Suppressor macrophage (primary cell): ENCODE measurements at regions not wholly inside any gene's neighbourhood (a gene's known extent, or its start where the extent isn't known, plus 50 kb on each side); places are given as distances from the start of the nearest gene placed in this dataset.

ENCODE experiments used
- DNase-seq, 4 experiments: peaks; one replicate each; pipeline ENCODE4 v3.0.0-alpha.2; 2020 to 2022

DNA sequence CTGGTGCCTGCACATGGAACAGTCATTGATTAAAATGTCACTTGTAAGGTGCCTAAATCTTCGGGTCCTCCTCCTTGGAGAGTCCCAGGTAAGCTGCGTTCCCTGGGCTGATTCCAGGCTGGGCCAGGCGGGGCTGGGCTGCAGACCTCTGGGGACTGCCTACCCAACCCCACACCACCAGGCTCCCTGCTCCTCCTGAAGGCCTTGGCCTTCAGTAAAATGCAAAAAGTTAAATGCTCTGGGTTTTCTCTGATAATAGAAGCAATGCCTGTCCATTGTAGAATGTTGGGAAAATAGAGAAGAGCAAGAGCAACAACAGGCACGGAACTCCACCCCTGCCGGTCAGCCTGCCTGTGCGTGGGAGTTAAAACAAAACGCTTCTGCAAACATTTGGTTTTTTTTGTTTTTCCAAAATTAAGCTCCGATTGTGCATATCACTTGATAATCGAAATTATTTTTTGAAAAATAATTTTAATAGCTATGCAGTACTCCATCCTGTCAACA, 363.9 kb downstream of the SEC14L1 start:
- DNase-seq: no peak

DNA sequence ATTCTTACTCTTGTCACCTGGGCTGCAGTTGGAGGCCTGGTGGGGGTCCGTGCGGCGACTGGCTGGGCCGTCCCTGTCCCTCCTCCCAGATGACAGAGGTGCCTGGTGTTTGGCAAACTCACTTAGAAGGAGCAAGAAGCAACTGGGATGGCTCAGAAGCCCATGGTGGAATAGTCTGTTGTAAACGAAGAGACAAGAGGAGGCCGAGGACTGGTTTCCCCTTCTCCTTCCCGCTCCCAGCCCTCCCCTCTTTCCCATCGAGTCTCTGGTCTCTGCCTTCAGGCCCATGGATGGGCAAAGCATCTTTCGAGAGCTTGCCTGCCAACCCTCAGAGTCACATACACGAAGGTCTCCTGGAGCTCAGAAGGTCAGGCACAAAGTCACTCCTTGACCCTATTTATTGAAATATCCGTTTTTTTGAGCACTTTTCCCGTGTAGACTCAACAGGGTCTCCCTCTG, 364.4 kb downstream of the SEC14L1 start:
- no peak for DNase-seq

DNA sequence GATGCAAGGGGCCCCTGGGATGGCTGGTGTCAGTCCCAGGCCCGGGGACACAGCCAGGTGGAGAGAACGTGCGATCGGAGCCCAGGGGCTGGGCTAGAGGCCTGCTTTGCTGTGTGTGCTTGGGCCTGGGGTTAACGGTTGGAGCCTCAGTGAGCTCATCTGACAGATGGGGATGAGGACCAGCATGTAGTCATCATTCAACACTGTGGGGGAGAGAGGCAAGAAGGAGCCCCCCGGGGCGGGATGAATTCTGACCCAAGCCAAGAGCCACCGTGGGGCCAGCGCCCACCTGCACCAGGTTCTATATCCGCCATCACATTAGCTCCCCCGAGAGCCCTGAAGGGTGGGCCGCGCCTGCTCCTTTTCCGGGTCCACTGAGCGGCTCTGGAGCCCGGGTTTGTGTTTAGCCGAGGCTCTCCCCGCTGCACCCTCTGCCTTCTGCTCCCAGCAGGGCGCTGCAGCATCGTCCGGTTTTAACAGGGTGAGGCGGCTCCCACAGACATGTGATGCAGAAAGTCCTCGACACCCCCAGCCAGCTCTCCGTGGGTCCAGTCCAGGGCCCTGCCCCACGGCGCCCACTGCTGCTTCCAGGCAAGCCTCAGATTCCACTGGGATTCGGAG, 365.7 kb downstream of the SEC14L1 start:
- no peak for DNase-seq

DNA sequence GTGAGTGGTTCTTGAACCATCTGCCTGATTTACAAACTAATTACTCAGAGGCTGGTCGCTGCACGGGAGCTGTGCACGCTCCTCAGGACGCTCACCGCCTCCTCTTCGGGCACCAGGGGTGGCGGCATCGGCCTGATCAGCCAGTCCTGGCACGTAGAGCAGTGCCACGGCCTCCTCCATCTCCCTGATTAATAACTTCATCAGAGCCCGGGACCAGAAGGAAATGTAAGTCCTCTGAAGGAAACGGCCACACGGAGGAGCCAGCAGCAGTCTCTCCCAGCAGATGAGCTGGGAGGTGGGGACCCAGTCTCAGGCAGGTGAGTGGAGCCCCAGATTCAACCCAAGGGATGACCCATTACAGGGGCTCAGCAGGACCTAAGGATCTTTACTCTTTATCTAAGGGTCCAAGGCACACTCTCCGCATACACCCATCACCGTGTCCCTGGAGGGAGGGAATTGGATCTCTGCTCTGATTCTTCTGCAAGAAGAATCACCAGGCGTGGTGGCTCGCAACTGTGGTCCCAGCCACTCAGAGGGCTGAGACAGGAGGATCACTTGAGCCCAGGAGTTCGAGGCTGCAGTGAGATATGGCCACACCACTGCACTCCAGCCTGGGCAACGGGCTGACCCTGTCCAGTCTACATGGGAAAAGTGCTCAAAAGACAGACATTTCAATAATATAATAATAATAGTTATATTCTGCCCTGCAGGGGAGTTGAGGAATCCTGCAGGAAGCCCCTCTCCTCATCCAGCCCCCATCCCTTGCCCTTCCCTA, 366.5 kb downstream of the SEC14L1 start:
- no peak for DNase-seq

DNA sequence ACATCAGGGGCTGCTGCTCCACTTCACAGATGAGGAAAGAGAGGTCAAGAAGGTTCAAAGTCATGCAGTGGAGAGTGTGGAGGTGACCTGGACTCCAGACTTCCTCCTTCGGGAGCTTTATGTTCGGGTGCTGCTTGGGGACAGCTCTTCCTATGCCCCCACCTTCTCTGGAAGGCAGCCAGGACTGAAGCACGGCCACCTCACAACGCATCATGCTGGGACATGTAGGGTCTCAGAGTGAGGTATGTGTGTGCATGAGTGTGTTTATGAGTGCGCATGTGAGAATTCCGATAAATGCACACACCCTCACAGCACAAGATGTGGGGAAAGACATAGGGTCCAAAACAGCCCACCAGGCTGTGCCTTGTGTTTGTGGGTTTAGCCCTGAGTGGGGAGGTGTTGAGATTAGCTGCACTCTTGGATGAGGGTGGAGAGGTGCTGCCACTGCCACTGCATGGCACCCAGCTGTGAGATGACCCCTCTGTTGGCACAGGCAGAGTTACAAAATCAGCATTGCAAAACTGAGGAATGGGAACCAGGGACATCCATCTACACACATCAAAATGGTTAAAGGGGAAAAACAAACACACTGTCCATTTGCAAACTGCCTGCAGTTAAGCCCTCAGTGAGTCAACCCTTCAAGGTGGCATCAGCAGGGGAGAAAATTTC, 367.4 kb downstream of the SEC14L1 start:
- DNase-seq: no peak

DNA sequence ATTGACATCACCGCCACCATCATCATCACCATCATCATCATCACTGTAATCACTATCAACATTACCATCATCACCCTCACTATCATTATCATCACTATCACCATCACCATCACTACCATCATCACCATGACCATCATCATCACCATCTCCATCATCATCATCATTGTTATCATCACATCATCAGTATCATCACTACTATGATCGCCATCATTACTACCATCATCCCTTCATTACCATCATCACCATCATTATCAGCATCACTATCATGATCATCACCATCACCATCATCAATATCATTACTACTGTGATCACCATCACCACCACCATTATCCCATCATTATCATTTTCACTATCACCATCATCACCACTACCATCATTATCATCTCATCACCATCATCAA, 368.3 kb downstream of the SEC14L1 start:
- DNase-seq: no peak

DNA sequence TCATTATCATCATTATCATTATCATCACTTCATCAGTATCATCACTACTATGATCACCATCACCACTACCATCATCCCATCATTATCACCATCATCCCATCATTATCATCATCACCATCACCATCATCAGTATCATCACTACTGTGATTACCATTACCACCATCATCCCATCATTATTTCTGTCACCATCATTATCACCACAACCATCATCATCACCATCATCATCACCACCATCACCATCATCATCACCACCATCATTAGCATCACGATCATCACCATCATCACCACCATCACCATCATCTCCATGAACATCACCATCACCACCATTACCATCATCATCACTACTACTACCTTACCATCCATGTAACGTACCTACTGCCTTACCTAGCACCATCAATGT, 368.8 kb downstream of the SEC14L1 start:
- DNase-seq: no peak

DNA sequence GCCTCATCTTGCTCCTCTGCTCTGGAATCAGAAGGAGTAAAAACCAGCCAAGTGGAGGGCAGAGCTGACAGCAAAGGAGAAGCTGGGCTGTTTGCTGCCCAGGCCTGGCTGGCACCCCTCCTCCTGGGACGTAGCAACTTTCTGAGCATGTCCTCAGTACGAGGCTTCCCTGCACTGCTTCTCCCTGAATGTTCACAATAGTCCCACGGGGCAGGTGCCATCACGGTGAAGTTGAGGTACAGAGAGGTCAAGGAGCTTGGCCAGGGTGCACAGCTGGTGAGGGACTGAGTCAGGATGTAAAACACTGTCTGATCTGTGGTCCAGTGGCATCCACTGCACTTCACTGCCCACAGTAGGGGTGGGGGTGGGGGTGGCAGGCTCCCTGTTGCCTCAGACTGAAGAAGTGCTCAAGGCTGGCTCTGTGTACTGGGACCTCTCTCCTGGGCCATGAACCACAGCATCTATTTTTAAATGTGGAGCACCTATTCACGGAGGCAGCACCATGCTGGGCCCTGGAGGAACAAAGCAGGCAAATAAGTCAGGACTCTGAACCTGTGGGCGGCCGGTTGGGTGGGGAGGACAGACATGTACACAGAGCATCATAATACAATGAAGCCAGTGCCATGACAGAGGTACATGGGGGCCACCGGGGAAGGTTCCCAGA, 369.5 kb downstream of the SEC14L1 start:
- DNase-seq: no peak

DNA sequence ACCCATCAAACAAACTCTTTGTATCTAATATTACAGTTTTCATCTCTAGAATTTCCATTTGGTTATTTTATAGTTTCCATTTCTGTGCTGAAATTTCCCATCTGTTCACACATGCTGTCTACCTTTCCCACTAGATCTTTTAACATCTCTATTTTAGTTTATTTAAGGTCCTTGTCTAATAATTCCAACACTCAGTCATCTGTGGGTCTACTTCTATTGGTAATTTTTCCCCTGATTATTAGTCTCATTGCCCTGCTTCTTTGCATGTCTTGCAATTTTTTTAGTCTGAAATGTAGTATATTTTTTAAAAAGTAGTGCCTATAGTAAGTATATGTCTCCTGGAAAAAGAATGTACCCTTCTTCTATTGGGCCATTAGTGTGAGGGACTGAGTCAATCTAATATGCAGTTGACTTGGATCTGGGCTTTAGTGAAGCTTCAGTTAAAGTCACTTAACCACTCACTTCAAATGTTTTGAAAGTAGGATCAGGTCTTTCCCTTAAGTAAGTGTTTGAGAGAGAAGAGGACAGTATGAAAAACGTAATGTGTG, 370.8 kb downstream of the SEC14L1 start:
- no peak for DNase-seq

DNA sequence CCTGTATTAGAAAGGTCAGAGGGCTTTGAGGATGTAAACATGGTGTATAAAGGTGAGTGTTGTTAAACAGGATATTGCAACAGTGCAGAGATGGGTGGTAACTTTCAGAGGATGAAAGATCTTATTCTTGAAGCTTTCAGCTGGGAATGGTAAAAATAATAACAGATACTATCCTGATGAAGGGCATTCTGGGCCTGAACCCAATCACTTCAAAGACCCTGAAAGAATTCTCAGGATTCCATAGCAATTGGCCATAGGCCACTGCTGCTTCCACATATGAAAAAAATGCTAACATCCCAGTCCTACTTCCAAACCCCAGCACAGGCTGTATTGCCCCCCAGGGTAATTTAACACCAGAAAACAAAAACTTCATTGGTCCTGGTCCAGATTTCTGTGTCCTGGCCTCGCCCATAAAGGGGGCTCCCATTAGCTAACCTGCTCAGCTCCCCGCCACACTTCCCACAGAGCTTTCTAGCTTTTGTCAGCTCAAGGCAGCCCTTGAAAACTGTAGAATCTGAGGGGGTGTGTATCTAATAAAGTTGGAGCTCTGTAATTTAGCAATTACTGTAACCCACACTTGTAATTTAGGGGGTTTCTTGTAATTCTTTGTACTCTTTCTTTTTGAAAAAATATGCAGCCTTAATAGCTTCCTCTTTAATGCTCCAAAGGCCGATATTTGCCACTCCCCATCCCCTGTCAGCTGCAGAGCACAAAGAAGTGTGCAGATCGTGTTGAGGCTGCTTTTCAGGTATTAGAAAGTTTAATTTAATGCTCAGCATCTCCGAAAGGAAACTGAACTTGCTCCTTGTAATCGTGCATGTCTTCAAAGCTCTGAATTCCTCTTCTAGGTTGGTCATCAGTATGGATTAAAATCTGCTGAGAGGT, 371.5 kb downstream of the SEC14L1 start:
- no peak for DNase-seq

DNA sequence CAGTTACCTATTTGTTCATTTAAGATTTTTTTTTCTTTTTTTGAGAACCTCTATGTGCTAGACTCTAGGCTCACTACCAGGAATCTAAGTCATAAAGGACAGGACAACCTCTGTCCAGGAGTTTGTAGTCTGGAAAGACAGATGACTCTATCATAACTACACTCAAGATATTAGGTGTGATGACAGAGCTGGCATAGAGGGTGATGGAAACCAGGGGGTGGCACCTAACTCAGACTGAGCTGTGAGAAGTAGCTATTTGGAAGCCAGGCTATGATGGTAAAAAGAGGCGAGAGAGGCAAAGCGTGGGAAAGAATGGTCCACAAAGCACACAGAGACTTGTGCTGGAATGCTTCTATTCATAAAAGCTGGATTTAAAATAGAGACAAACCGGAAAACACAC, 372.3 kb downstream of the SEC14L1 start:
- no peak for DNase-seq

DNA sequence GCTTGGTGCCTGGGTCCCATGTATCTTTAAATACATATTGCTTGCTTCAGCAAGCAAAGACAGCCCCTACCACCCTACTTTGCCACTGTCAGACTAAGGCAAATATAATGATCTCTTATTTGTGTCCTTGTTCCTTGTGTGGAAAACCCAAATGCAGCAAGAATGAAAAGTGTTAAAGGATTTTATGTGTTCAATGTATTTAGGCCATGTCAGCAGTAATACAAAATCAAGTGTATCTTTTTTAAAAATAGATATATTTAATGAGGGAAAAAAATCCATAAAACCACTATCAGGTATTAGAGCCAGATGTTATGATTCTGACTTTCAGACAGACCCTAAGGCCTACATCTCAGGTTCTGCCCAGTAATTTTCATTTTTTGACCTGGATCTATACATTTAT, 374.5 kb downstream of the SEC14L1 start:
- no peak for DNase-seq

DNA sequence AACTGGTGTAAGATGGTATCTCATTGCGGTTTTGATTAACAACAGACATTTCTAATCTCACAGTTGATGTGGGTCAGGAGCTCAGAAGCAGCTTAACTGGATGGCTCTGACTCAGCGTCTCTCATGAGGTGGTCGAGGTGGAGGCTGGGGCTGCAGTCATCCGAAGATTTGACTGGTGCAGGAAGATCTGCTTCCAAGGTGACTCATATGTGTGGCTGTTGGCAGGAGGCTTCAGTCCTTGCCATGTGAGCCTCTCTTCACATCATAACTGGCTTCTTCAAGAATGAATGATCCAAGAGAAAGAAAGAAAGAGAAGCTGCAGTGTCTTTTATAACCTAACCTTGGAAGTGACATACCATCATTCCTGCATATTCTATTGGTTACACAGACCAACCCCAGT, 376.1 kb downstream of the SEC14L1 start:
- no peak for DNase-seq

DNA sequence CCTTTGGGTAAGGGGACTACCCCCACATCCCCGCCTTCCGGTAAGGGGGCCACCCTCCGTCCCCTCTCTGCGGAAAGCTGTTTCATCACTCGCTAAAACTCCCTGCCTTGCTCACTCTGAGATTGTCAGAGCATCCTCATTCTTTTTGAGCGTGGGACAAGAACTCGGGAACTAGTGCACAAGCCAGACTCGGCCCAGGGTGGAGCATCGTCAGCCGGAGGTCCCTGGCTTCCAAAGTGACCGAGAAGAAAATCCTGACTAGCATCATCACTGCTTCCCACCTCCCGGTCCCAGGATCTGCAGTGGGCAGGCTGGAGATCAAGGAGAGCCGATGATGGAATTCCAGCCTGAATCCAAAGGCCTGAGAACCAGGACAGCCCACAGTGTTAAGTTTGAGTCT, 380.3 kb downstream of the SEC14L1 start:
- DNase-seq: no peak

DNA sequence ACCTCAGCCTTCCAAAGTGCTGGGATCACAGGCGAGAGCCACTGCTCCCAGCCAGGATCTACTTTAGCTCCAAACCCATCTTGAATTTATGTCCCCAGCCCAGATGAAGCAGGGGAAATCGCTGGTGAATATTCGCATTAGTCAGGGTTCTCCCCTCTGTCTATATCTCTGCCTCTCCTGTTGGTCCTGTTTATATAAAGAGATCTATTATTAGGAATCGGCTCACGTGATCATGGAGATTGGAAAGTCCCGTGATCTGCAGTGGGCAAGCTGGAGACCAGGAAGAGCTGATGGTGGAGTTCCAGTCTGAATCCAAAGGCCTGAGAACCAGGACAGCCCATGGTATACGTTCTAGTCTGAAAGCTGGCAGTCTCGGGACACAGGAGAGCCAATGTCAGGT, 382.8 kb downstream of the SEC14L1 start:
- DNase-seq: no peak

DNA sequence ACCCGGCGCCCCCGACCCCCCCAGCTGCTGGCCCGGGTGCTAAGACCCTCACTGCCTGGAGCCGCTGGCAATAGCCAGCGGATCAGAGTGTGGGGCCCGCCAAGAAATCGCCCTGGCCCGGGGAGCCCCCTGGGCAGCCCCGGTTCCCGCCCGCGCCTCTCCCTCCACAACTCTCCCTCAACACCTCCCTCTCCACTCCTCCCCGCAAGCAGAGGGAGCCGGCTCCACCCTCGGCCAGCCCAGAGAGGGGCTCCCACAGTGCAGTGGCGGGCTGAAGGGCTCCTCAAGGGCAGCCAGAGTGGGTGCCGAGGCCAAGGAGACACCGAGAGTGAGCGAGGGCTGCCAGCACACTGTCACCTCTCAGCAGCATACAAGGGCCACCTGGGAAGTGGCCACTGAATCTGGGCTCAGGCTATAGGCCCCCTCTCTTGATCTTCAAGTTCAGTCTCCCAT, 385.5 kb downstream of the SEC14L1 start:
- no peak for DNase-seq

DNA sequence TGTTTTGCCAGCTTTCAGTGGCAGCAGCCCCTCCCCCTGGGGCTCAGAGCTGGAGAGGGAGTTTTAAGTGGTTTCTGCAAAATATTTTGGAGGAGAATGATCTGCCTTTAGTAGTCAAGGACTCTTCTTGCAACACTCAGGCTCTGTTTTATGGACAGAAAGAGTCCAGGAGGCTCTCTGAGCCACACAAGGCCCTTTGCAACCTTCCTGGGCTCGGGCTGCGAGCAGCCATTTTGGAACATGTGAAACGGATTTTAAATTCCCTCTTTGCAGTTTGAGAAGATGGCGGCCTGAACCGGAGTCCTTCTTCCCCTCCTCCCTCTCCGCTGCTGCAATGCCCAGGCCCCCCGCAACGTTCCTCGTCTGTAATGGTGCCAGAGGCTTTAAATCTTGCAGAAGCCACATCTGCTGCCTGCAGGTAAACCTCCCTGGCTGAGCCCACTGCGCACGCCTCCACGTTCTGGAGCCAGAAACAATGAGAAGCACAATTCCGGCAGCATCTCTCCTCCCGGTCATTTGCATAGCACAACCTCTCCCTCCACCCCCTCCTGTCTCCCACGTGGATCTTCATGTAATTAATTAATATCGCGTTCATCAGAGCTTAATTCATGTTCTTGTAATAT, 386.1 kb downstream of the SEC14L1 start:
- DNase-seq: no peak

DNA sequence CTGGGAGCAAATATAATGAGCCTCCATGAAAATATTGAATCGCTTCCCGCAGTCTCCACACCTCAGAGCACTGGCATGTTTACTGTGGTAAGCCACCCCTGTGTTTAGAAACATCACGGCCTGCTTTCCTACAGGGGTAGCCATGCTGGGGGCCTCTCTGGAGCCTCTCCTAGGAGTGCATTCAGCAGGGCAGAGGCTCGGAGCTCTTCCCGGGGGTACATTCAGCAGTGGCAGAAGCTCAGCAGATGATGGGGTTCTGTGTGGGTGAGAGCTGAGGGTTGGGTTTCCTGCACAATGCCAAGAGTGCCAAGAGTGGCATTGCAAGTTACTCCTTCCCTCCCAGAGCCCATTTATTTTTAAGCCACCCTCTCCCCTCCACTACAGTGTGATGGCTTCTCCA, 386.6 kb downstream of the SEC14L1 start:
- no peak for DNase-seq

DNA sequence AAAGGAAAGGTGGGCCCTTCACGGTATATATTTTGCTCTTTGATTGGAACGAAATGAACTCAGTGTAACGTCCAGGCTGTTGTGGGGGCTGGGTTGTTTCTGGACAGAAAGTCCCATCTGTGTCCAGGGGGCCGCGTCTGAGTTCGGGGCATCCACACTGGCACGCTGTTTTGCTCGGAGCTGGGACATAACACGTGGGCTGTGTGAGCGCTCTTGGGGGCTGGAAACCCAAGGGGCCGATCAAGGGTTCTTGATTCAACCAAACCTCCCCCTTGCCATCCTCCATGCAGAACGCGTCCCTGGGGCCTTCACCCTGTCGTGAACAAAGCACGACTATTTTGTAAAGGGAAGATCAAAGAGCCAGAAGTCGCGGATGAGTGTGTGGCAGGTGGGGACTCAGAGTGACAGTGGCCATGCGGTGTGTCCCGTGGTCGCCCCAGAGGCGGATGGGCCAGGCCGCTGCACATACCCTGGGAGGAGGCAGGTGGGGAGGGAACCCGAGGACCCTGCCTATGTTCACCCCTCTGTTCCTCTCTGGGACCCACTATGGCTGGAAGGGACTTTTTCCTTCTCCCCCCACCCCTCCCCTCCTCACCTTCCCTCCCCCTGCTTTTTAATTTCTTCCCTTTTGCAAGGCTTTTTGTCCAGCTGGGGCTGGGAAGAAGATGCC, 387.2 kb downstream of the SEC14L1 start:
- no peak for DNase-seq

DNA sequence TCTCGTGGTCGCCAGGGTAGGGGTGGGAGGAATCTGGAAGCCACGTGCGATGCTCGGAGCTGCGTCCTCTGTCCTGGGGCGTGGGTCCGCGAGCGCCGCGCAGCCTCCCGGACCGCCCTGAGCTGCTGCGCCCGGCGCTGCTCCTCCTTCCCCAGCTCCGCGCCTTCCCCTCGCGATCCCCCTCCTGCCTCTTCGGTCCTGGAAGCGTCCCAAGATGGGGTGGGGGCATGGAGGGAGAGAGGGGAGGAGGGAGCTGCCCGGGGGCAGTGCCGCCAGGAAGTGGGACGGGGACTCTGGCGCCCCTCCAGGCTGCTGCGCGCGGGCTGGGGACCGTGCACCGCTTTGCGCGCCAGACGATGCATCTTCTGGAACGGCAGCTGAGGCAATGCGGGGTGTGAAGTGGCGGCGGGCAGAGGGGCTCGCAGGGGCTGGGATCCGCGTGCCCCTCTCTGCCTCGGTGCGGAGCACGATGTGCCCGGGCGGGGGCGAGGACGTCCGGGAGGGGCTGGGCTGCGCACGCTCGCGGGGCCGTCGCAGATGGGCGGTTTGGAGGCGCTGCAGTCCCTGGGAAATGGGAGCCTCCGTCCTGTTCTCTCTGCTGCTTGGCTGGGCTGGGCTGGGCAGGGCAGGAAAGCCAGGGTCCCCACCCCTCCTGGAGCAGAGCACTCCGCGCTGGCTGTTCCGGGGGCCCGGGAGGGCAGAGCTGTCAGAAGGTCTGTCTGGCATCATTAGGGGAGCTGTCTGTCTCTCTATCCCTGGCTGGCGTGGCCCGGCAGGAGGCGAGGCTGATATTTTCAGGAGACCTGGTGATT, 388.0 kb downstream of the SEC14L1 start:
- no peak for DNase-seq
